GM18498 (cell line): ENCODE measurements at regions not wholly inside any gene's neighbourhood (a gene's known extent, or its start where the extent isn't known, plus 50 kb on each side); places are given as distances from the start of the nearest gene placed in this dataset.

Source experiments
- ATAC-seq: cut with Tn5 transposase; IDR thresholded peaks from one replicate; pipeline ENCODE4 v1.9.1; 2021; ENCODE audit warnings: mild to moderate bottlenecking, moderate library complexity; ENCODE audit not compliant: unreplicated experiment

- no peak for ATAC-seq
These were observed 365.9 kb downstream of the LRFN5 start for GRCh38 chr14:41972531-41972930.

GRCh38 chr14:41960281-41960680, 353.6 kb downstream of the LRFN5 start:
- ATAC-seq, result no peak

- no peak for ATAC-seq
These were observed 350.8 kb downstream of the LRFN5 start for GRCh38 chr14:41957459-41957858.
